ENCODE measurements at regions not wholly inside any gene's neighbourhood (a gene's known extent, or its start where the extent isn't known, plus 50 kb on each side); places are given as distances from the start of the nearest gene placed in this dataset.
A peak's percentile ranks its signal among the peaks of the same experiment; 100 is the strongest.

- TF ChIP-seq EZH2phosphoT487 (conservative IDR thresholded peaks at IDR 0.05; ENCODE audit: low read length) = no peak
- TF ChIP-seq CTCF (IDR thresholded peaks at IDR 0.05; ENCODE audit: insufficient read depth, low read length, poor library complexity, severe bottlenecking) = no peak
- no peaks in the 10 kb centered on the region for H3F3A ChIP-seq (ENCODE audit: insufficient read depth)
- no peak overlapping the region for H2AFZ ChIP-seq (ENCODE audit: low read depth, low read length, severe bottlenecking)
- H3K27ac ChIP-seq (ENCODE audit: low read depth, low read length) = no peak overlapping the region
- H4K20me1 ChIP-seq (ENCODE audit: low read depth, low read length) = no peaks in the 10 kb centered on the region
- no peaks in the 10 kb centered on the region for H3K36me3 ChIP-seq (ENCODE audit: low read length)
- H3K9me3 ChIP-seq (ENCODE audit: insufficient read depth, low read length) = no peaks in the 10 kb centered on the region
- no peak overlapping the region for H3K9ac ChIP-seq (ENCODE audit: low read length)
- H3K27me3 ChIP-seq (ENCODE audit: low read length) = no peaks in the 10 kb centered on the region
- no peaks in the 10 kb centered on the region for H3K79me2 ChIP-seq (ENCODE audit: insufficient read depth, low read length)
- H3K9me2 ChIP-seq (replicated peaks; ENCODE audit: insufficient read depth, low read length) = no peaks in the 10 kb centered on the region
- H3K4me3 ChIP-seq (ENCODE audit: insufficient read depth, low read length, poor library complexity, severe bottlenecking) = no peak overlapping the region
- no peak overlapping the region for H3K4me2 ChIP-seq (ENCODE audit: low read depth, low read length, poor library complexity, severe bottlenecking)
Measured at GRCh38 chr13:40343550-40344269, 322.7 kb downstream of the FOXO1 start.

GRCh38 chr13:40344270-40345148 lies 321.9 kb downstream of the FOXO1 start:
- no peaks in the 10 kb centered on the region for H4K20me1 ChIP-seq (ENCODE audit: low read depth, low read length)
- H3K27ac ChIP-seq (ENCODE audit: low read depth, low read length) = no peak overlapping the region
- H3K9me2 ChIP-seq (replicated peaks; ENCODE audit: insufficient read depth, low read length) = no peaks in the 10 kb centered on the region
- no peaks in the 10 kb centered on the region for H3F3A ChIP-seq (ENCODE audit: insufficient read depth)
- no peak overlapping the region for H3K9ac ChIP-seq (ENCODE audit: low read length)
- H3K9me3 ChIP-seq (ENCODE audit: insufficient read depth, low read length) = no peaks in the 10 kb centered on the region
- H3K4me2 ChIP-seq (ENCODE audit: low read depth, low read length, poor library complexity, severe bottlenecking) = peak overlapping the region; percentile 5
- no peaks in the 10 kb centered on the region for H3K27me3 ChIP-seq (ENCODE audit: low read length)
- H3K79me2 ChIP-seq (ENCODE audit: insufficient read depth, low read length) = no peaks in the 10 kb centered on the region
- no peaks in the 10 kb centered on the region for H3K36me3 ChIP-seq (ENCODE audit: low read length)
- no peak overlapping the region for H2AFZ ChIP-seq (ENCODE audit: low read depth, low read length, severe bottlenecking)
- no peak for TF ChIP-seq CTCF (IDR thresholded peaks at IDR 0.05; ENCODE audit: insufficient read depth, low read length, poor library complexity, severe bottlenecking)
- TF ChIP-seq EZH2phosphoT487 (conservative IDR thresholded peaks at IDR 0.05; ENCODE audit: low read length) = no peak
- no peak overlapping the region for H3K4me3 ChIP-seq (ENCODE audit: insufficient read depth, low read length, poor library complexity, severe bottlenecking)

GRCh38 chr13:40345149-40345514 lies 321.3 kb downstream of the FOXO1 start:
- Histone ChIP-seq H3K4me3 (ENCODE audit: insufficient read depth, low read length, poor library complexity, severe bottlenecking) (no peak overlapping the region), H4K20me1 (ENCODE audit: low read depth, low read length) (no peaks in the 10 kb centered on the region), H3F3A (ENCODE audit: insufficient read depth) (no peaks in the 10 kb centered on the region), H3K9ac (ENCODE audit: low read length) (no peak overlapping the region), H3K27me3 (ENCODE audit: low read length) (no peaks in the 10 kb centered on the region), H3K36me3 (ENCODE audit: low read length) (no peaks in the 10 kb centered on the region), H3K27ac (ENCODE audit: low read depth, low read length) (no peak overlapping the region), H3K4me2 (ENCODE audit: low read depth, low read length, poor library complexity, severe bottlenecking) (no peak overlapping the region), H3K9me3 (ENCODE audit: insufficient read depth, low read length) (no peaks in the 10 kb centered on the region), H3K9me2 (replicated peaks; ENCODE audit: insufficient read depth, low read length) (no peaks in the 10 kb centered on the region), H2AFZ (ENCODE audit: low read depth, low read length, severe bottlenecking) (no peak overlapping the region), H3K79me2 (ENCODE audit: insufficient read depth, low read length) (no peaks in the 10 kb centered on the region)
- TF ChIP-seq EZH2phosphoT487 (conservative IDR thresholded peaks at IDR 0.05; ENCODE audit: low read length) = no peak
- TF ChIP-seq CTCF (IDR thresholded peaks at IDR 0.05; ENCODE audit: insufficient read depth, low read length, poor library complexity, severe bottlenecking) = no peak

All from SU-DHL-6 (cell line).